ENCODE measurements at regions not wholly inside any gene's neighbourhood (a gene's known extent, or its start where the extent isn't known, plus 50 kb on each side); places are given as distances from the start of the nearest gene placed in this dataset.

DNA sequence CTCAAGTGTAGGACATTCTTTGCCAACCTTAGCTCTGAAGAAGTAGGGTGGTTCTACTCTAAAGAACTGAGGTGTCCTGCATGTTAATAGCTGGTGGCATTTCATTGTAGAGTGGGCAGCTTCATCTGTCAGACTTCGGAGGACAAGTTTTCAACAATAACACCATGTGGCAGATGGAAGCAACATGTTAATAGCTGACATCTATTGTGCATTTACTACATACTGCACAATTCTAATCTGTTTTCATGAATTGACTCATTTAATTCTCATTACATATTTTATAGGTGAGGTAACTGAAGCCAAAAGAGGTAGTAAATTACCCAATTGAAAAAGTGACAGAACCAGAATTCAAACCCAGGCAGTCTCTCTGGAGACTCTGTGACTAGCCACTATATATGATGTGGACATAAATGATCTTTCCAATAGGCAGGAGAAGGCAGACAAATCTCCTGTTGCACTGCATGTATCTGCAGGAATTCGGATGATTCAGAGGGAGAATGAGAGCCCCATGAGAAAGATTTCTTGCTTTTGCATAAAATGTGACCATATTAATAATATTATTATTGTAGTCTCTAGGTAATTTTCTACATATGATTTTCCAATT is 137.2 kb upstream of the E2F7 start:
- no peak overlapping the region for H3K4me3 ChIP-seq
- no peak overlapping the region for H3K27ac ChIP-seq

GRCh38 chr12:77189901-77190416 is 124.6 kb upstream of the E2F7 start:
- H3K27ac ChIP-seq, result peak overlapping the region in 1 of 21 experiments; percentile 17
- H3K4me3 ChIP-seq, result no peak overlapping the region

- no peak overlapping the region for H3K4me3 ChIP-seq
- H3K27ac ChIP-seq, result no peak overlapping the region
Measured at GRCh38 chr12:77189458-77189857, 124.1 kb upstream of the E2F7 start.

- no peak overlapping the region for H3K27ac ChIP-seq
- no peak overlapping the region for H3K4me3 ChIP-seq
Measured at GRCh38 chr12:77179515-77179914, 114.1 kb upstream of the E2F7 start.

- Histone ChIP-seq H3K27ac (no peak overlapping the region), H3K4me3 (no peak overlapping the region)
Measured at GRCh38 chr12:77167801-77168200, 102.4 kb upstream of the E2F7 start.

DNA sequence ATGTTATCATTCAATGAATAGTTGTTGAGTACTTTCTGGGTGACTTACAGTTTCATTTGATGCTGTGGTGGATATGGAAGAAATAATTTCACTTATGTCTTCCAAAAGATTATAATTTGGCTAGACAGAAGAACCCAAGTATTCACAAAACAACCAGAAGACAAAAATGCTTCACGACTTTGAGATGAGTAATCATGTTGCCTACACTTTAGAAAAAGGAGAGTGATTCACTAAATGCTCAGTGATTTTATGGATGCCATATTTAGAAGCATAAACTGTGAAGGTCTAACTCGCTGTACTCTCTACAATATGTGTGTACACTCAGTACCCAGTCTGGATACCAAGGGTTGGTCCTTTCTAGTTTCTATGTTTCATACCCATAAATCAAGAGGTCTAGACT is 101.3 kb upstream of the E2F7 start:
- Histone ChIP-seq H3K4me3 (no peak overlapping the region), H3K27ac (no peak overlapping the region)

GRCh38 chr12:77163074-77164038 is 98.0 kb upstream of the E2F7 start:
- Histone ChIP-seq H3K27ac (no peak overlapping the region), H3K4me3 (no peak overlapping the region)

DNA sequence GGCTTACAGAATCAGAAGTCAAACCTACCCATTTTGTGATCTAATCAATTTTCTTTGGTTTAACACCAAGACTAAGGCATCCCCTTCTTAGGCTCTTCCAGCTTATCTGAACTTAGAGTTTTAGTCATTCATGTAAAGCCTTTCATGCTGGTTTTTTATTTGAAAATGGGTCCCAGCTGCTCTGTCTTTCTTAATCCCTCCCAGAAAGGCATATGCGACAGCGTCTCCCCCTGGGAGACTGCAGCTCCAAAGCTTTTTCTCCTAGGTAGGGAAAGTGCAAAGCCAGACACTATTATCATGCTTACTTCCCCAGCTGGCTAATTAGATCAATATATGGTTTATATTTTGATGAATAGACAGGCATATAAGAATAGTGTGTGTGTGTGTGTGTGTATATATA is 96.6 kb upstream of the E2F7 start:
- H3K4me3 ChIP-seq, result no peak overlapping the region
- no peak overlapping the region for H3K27ac ChIP-seq

DNA sequence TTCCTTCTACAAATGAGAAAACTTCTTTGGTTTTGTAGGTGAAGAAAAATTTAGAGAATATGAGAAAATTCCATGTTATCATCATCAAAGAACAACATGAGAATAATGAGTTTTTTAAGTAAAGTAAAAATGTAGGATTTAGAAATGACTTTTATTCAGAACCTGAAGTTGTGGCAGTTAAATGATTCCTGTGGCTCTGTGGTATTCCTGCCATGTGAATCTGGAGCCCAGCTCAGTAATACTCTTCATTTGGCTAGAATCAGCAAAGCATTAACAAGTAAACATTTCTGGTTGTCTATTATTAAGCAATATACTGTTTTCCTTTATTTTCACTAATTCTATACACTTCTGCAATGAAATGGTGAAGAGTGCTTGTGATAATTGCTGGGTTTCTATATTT is 95.6 kb upstream of the E2F7 start:
- no peak overlapping the region for H3K4me3 ChIP-seq

GRCh38 chr12:77153706-77154105 is 88.3 kb upstream of the E2F7 start:
- Histone ChIP-seq H3K4me3 (no peak overlapping the region), H3K27ac (no peak overlapping the region)

More for the DNA sequence above, 95.6 kb upstream of the E2F7 start:
- no peak overlapping the region for H3K27ac ChIP-seq

GRCh38 chr12:77152623-77153193 is 87.3 kb upstream of the E2F7 start:
- Histone ChIP-seq H3K27ac (no peak overlapping the region), H3K4me3 (no peak overlapping the region)

- no peak overlapping the region for H3K4me3 ChIP-seq
- H3K27ac ChIP-seq, result no peak overlapping the region
Measured at GRCh38 chr12:77151030-77151429, 85.7 kb upstream of the E2F7 start.

GRCh38 chr12:77133566-77133965 is 68.2 kb upstream of the E2F7 start:
- no peak overlapping the region for H3K27ac ChIP-seq
- no peak overlapping the region for H3K4me3 ChIP-seq

DNA sequence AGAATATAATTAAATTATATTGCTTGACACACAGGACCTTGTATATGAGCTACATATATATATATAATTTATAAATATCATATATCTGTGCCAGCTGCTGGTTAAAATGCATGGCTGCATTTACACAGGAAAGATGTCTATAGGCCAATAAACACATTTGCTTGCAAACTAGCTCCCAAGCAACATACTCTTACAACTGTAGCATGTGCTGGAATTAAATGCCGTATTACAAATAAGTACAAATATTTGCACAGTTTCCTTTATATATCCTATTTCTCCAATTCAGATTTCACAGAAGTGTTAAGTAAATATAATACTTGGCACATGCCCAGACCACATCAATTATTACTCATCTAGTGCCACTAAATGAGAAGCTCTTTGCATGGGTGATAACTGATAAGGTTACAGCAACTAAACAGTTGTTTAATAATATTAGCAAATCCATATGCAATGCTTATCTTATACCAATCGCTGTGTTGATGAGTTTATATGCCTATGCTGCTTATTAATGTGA is 66.7 kb upstream of the E2F7 start:
- H3K27ac ChIP-seq, result no peak overlapping the region
- H3K4me3 ChIP-seq, result no peak overlapping the region

DNA sequence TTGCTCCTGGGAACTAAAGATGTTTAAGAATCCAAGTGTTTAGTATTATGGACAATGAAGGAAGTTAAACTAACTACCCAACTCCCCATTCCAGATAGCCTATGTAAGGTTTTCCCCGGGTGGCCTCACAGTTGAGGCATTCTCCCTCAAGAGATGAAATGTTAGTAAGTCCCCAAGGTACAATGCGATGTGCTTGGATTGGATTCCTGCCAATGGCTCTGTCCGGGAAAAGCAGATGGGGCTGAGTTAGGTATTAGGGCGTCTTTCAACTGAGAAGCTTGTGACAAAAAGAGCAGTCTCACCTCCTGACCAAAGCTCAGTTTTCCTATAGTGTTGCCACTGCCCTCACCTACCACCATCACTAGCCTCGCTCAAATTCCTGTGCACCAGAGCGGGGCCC is 64.8 kb upstream of the E2F7 start:
- H3K4me3 ChIP-seq, result no peak overlapping the region
- no peak overlapping the region for H3K27ac ChIP-seq

DNA sequence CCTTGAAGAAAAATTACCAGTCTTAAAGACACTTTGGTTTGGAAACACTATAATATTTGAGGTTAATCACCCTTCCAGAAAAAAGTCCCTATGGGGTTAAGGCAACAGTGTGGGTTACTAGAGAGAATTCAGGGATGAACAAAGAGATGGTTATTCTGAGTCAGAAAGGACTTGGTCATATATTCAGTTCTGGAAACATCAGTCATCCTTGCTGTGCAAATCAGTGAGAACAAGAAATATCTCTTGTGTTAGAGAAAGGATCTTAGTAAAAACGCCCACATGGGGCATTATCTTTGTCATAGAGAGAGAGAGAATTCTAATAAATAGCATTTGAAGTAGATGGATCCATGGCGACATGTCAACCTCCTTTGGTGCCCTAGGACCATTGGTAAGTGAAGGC is 59.4 kb upstream of the E2F7 start:
- Histone ChIP-seq H3K4me3 (no peak overlapping the region), H3K27ac (no peak overlapping the region)

DNA sequence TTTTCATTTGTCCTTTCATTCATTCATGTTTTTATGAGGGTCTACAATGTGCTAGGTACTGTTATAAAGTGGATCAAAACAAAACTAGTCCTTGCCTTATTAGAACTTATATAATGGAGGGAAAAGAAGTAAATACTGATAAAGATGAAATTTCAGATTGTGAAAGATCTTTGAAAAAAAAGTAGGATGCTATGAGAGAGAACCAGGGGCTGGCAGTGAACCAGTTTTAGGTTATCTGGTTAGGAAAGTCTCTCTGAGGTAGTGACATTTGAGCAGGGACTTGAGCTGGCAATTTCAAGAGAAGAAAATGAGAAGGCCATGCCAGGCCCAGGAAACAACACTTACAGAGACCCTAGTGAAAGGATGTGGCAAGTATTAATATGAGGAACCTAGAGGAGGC is 57.3 kb upstream of the E2F7 start:
- Histone ChIP-seq H3K4me3 (no peak overlapping the region), H3K27ac (peak overlapping the region in 1 of 21 experiments; percentile 39)

DNA sequence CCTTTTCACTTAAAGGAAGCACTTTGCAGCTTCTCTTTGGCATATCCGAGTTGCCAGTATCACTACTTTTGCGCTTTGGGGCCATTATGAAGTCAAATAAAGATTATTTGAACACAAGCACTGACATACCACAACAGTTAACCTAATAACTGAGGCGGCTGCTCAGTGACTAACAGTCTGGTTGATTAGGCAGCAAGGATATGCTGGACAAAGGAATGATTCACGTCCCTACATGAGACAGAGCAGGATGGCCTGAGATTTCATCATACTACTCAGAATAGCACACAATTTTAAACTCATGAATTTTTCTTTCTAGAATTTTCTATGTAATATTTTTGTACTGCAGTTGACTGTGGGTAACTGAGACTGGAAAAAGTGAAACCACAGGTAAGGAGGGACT is 56.9 kb upstream of the E2F7 start:
- no peak overlapping the region for H3K4me3 ChIP-seq
- peak overlapping the region in 2 of 21 experiments; percentile 26 to 39 for H3K27ac ChIP-seq

DNA sequence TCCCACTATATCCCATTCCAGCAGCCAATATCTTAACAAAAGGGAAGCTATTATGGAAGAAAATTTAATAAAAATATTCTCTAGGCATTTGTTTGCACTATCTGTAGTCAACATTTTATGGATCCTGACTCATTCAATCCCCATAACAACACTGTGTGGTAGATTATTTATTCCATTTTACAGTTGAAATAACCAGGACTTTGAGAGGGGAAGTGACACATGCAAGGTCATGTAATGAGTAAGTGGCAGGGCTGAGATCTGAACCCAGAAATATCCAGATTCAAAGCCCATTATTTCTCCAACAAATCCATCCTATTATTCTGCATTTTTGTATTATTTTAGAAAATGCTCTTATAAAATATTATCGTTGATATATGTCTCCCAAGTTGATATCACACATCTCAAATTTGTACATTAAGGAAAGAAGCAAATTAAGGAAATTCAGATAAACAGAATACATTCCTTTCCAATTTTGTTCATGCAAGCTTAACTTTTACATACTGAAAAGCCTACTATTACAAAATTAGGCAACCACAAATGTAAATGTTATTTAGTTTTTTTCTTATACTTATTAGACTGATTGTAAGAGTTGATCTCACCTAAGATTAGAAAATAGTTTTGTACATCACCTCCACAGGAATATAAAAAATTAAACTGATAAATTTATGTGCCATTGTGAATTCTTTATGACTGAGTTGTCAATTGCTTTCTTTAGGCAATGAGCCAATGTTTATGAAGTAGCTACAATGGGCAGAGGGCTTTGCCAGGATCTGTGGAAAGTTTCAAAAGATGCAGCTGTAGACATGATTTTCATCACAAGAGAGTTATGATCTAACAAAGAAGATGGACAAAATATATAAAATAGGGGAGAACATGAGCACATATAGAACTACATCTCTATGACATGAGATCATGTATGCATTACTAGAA is 55.1 kb upstream of the E2F7 start:
- no peak overlapping the region for H3K27ac ChIP-seq
- no peak overlapping the region for H3K4me3 ChIP-seq

Measured in skin epidermis (tissue), 12 donors.